RWPE1 (cell line): ENCODE measurements at regions not wholly inside any gene's neighbourhood (a gene's known extent, or its start where the extent isn't known, plus 50 kb on each side); places are given as distances from the start of the nearest gene placed in this dataset.

Source experiments
- CTCF ChIA-PET: fragments of 350-600 bp; sonication (Branson Sonifier 250); formaldehyde crosslinking; extraction: SDS; loops from one replicate; lab custom pipeline; 2021; lab: Yijun Ruan, JAX
- POLR2A ChIA-PET: fragments of 400-600 bp; formaldehyde crosslinking; extraction: SDS; loops from one replicate; lab custom pipeline; 2020; ENCODE audit warnings: antibody characterized with exemption; ENCODE audit not compliant: low non-redundant PET; lab: Yijun Ruan, JAX
- DNase-seq: peaks from one replicate; pipeline ENCODE4 v3.0.0; 2012; ENCODE audit warnings: low spot score
- H3K27ac ChIP-seq: fragments of 450-650 bp; 2 replicates; pipeline ENCODE4 v1.5.1; 2017
- CTCF ChIP-seq: fragments of 450-650 bp; conservative IDR thresholded peaks from 2 replicates; pipeline ENCODE4 v1.5.1; 2017; ENCODE audit warnings: low read depth, mild to moderate bottlenecking

GRCh38 chr4:141501931-141502330 lies 134.5 kb upstream of the IL15 start:
- no peak overlapping the region for H3K27ac ChIP-seq
- CTCF ChIA-PET, result no interaction called here
- no peak for TF ChIP-seq CTCF
- DNase-seq, result peak; percentile 8
- POLR2A ChIA-PET, result no interaction called here

DNA sequence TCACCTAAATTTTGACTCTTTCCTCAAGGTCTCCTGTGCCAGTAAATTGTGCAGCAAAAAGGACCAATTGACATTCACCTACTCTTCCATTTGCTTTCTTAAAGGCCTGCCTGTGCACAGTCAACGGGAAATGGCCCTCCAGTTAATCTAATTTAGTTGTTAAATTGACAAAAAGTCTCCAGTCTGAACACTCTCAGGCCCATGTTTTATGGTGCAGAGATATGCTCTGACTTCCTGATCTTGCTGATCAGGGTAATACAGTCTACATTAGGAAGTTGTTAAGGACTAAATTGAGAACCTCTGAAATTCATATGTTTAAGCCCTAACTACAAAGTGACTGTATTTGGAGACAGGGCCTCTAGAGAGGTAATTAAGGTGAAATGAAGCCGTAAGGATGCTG lies 133.6 kb upstream of the IL15 start:
- ChIA-PET POLR2A (no interaction called here), CTCF (no interaction called here)
- no peak for DNase-seq
- H3K27ac ChIP-seq, result no peak overlapping the region
- TF ChIP-seq CTCF, result no peak

DNA sequence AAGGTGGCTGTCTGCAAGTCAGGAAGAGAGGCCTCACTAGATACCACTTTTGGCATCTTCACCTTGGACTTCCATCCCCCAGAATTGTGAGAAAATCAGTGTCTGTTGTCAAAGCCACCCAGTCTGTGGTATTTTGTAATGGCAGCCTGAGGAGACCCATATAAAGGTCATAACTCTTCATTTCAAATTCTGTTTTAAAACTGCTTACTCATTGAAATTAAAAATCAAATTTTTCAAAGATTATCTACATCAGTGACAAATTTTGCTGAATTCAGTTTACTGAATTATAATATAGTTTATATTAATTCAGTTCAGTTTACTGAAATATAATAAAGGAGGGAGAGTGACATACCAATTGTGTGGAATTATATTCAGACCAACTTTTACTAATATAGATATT lies 133.1 kb upstream of the IL15 start:
- H3K27ac ChIP-seq, result no peak overlapping the region
- no peak for TF ChIP-seq CTCF
- no peak for DNase-seq
- ChIA-PET CTCF (no interaction called here), POLR2A (no interaction called here)

DNA sequence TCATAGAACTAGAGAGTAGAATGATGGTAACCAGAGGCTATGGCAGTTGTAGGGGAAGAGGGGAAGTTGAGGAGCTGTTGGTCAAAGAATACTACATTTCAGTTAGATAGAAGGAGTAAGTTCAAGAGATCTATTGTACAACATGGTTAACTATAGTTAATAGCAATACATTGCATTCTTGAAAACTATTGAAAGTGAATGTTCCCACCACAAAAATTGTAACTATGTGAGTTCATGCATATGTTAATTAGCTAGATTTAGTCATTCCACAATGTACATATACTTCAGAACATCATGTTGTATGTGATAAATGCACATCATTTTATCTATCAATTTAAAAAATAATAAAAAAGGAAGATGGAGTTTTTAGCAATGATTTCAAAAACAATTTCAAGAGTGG lies 125.3 kb upstream of the IL15 start:
- H3K27ac ChIP-seq, result no peak overlapping the region
- no peak for TF ChIP-seq CTCF
- DNase-seq, result no peak
- ChIA-PET CTCF (no interaction called here), POLR2A (no interaction called here)

- ChIA-PET POLR2A (no interaction called here), CTCF (no interaction called here)
- no peak for TF ChIP-seq CTCF
- H3K27ac ChIP-seq, result no peak overlapping the region
- no peak for DNase-seq
Measured at GRCh38 chr4:141513866-141514265, 122.5 kb upstream of the IL15 start.

- POLR2A ChIA-PET, result no interaction called here
- H3K27ac ChIP-seq, result no peak overlapping the region
- TF ChIP-seq CTCF, result no peak
- DNase-seq, result no peak
- CTCF ChIA-PET, result interaction anchor here (0.6 kb wide), 1 partner anchor 41 kb away, joined by 4 read pairs; no protein-coding TSS in a partner anchor
Measured at GRCh38 chr4:141518222-141518621, 118.2 kb upstream of the IL15 start.
